RKO (cell line): ENCODE measurements at regions not wholly inside any gene's neighbourhood (a gene's known extent, or its start where the extent isn't known, plus 50 kb on each side); places are given as distances from the start of the nearest gene placed in this dataset.

Experiments
- DNase-seq: peaks from one replicate; pipeline ENCODE4 v3.0.0-alpha.2; 2016; ENCODE audit warnings: low spot score

- DNase-seq = no peak
These were observed 981.5 kb downstream of the SORCS1 start for GRCh38 chr10:106183041-106183440.

GRCh38 chr10:106182542-106182941 is 982.0 kb downstream of the SORCS1 start:
- DNase-seq = no peak

GRCh38 chr10:106181501-106181900 is 983.0 kb downstream of the SORCS1 start:
- no peak for DNase-seq

GRCh38 chr10:106179430-106179829 is 985.1 kb downstream of the SORCS1 start:
- no peak for DNase-seq

GRCh38 chr10:106175760-106176377 is 988.6 kb downstream of the SORCS1 start:
- DNase-seq = peak; percentile 39

- no peak for DNase-seq
These were observed 990.7 kb downstream of the SORCS1 start for GRCh38 chr10:106173838-106174237.

GRCh38 chr10:106169241-106169640 is 995.3 kb downstream of the SORCS1 start:
- DNase-seq = no peak

- no peak for DNase-seq
These were observed 996.6 kb downstream of the SORCS1 start for GRCh38 chr10:106167946-106168345.

GRCh38 chr10:106158241-106158640 is 1006.3 kb downstream of the SORCS1 start:
- no peak for DNase-seq

GRCh38 chr10:106147021-106147420 is 1017.5 kb downstream of the SORCS1 start:
- DNase-seq = no peak

- DNase-seq = no peak
These were observed 1024.6 kb downstream of the SORCS1 start for GRCh38 chr10:106139915-106140314.

GRCh38 chr10:106136175-106136574 is 1028.3 kb downstream of the SORCS1 start:
- no peak for DNase-seq

GRCh38 chr10:106134326-106135000 is 1030.0 kb downstream of the SORCS1 start:
- no peak for DNase-seq

GRCh38 chr10:106133451-106133850 is 1031.1 kb downstream of the SORCS1 start:
- DNase-seq = no peak

GRCh38 chr10:106132956-106133355 is 1031.5 kb downstream of the SORCS1 start:
- DNase-seq = no peak

- DNase-seq = no peak
These were observed 1049.8 kb downstream of the SORCS1 start for GRCh38 chr10:106114656-106115186.

GRCh38 chr10:106111246-106111645 is 1053.3 kb downstream of the SORCS1 start:
- peak; percentile 4 for DNase-seq

GRCh38 chr10:106107706-106108105 is 1056.8 kb downstream of the SORCS1 start:
- DNase-seq = no peak

GRCh38 chr10:106106114-106106513 is 1058.4 kb downstream of the SORCS1 start:
- DNase-seq = no peak

- DNase-seq = no peak
These were observed 1074.7 kb downstream of the SORCS1 start for GRCh38 chr10:106089855-106090254.

GRCh38 chr10:106086391-106086790 is 1078.1 kb downstream of the SORCS1 start:
- no peak for DNase-seq

GRCh38 chr10:106083572-106083971 is 1080.9 kb downstream of the SORCS1 start:
- no peak for DNase-seq

- DNase-seq = no peak
These were observed 1081.6 kb downstream of the SORCS1 start for GRCh38 chr10:106082865-106083264.
